Small intestine (tissue), 7 donors: ENCODE measurements at regions not wholly inside any gene's neighbourhood (a gene's known extent, or its start where the extent isn't known, plus 50 kb on each side); places are given as distances from the start of the nearest gene placed in this dataset.

ENCODE experiments used
- DNase-seq, 2 donors: peaks; one replicate each; pipeline versions ENCODE4 v3.0.0 to v3.0.0-alpha.2; 2013
- FAIRE-seq: peaks from 2 replicates; lab custom pipeline; 2012; peaks lifted over from hg19 to GRCh38; lab: Jason Lieb, UNC
- H3K27ac ChIP-seq, 3 donors: one replicate each; pipeline ENCODE4 v1.5.1; 2013; ENCODE audit warnings: low read length in 2 of 3, mild to moderate bottlenecking in 2 of 3, control low read depth in 1 of 3, inconsistent platforms in 1 of 3, low read depth in 1 of 3, moderate library complexity in 1 of 3
- H3K27me3 ChIP-seq, 3 donors: one replicate each; pipeline ENCODE4 v1.6.1; 2013; ENCODE audit warnings: low read length in 3 of 3, inconsistent platforms in 1 of 3; ENCODE audit not compliant: control insufficient read depth in 3 of 3, insufficient read depth in 3 of 3
- H3K36me3 ChIP-seq, 3 donors: one replicate each; pipeline ENCODE4 v1.6.1; 2013; ENCODE audit warnings: low read length in 3 of 3, inconsistent platforms in 1 of 3, low read depth in 1 of 3, mild to moderate bottlenecking in 1 of 3, moderate library complexity in 1 of 3; ENCODE audit not compliant: control insufficient read depth in 3 of 3, insufficient read depth in 2 of 3
- H3K4me1 ChIP-seq, 3 donors: one replicate each; pipeline ENCODE4 v1.6.1; 2013; ENCODE audit warnings: low read length in 2 of 3, inconsistent platforms in 1 of 3, low read depth in 1 of 3, mild to moderate bottlenecking in 1 of 3, moderate library complexity in 1 of 3; ENCODE audit not compliant: control insufficient read depth in 3 of 3, insufficient read depth in 2 of 3
- H3K4me3 ChIP-seq, 3 donors: one replicate each; pipeline ENCODE4 v1.5.1; 2013; ENCODE audit warnings: low read length in 3 of 3, control low read depth in 1 of 3, inconsistent platforms in 1 of 3, low read depth in 1 of 3, mild to moderate bottlenecking in 1 of 3, moderate library complexity in 1 of 3
- H3K9me3 ChIP-seq, 2 donors: one replicate each; pipeline ENCODE4 v1.6.1; 2013; ENCODE audit warnings: low read depth in 1 of 2, low read length in 1 of 2; ENCODE audit not compliant: control insufficient read depth in 2 of 2, insufficient read depth in 1 of 2
- WGBS, 3 donors: extraction: QIAGEN DNeasy Blood & Tissue Kit; methylation state at CpG; one replicate each; pipeline ENCODE4 v1.1.7; 2013; 5-methylcytosine and 5-hydroxymethylcytosine counted together
- donor health status: healthy with polysubstance abuse.
- donor health status: control.
- donor health status: control.
- donor health status: Bipolar disorder and iron deficiency.
- donor health status: healthy.

GRCh38 chr2:18821431-18821830 lies 232.1 kb upstream of the NT5C1B start:
- DNase-seq (no peak), FAIRE-seq (no peak)
- no peaks in the 10 kb centered on the region for H3K27me3 ChIP-seq
- no peaks in the 10 kb centered on the region for H3K9me3 ChIP-seq
- no peaks in the 10 kb centered on the region for H3K36me3 ChIP-seq
- WGBS, 3 donors: 85 to 96% (median 89%) methylated on average over 1 of the region's 1 CpG
- H3K4me3 ChIP-seq: no peak overlapping the region
- H3K4me1 ChIP-seq: peaks cover 0 to 21% (median 0%) of the 10 kb centered on the region in 3 donors
- no peak overlapping the region for H3K27ac ChIP-seq

GRCh38 chr2:18820966-18821365 lies 231.6 kb upstream of the NT5C1B start:
- Histone ChIP-seq H3K27ac (no peak overlapping the region), H3K36me3 (no peaks in the 10 kb centered on the region), H3K9me3 (no peaks in the 10 kb centered on the region), H3K4me3 (no peak overlapping the region), H3K27me3 (no peaks in the 10 kb centered on the region), H3K4me1 (peaks cover 0 to 17% (median 0%) of the 10 kb centered on the region in 3 donors)
- no peak for FAIRE-seq
- WGBS, 3 donors: 53 to 71% (median 56%) methylated on average over 1 of the region's 1 CpG
- DNase-seq: no peak

- Histone ChIP-seq H3K9me3 (no peaks in the 10 kb centered on the region), H3K27me3 (no peaks in the 10 kb centered on the region), H3K27ac (no peak overlapping the region), H3K4me3 (no peak overlapping the region), H3K36me3 (no peaks in the 10 kb centered on the region), H3K4me1 (peaks cover 0 to 4% (median 0%) of the 10 kb centered on the region in 3 donors)
- no peak for DNase-seq
- no peak for FAIRE-seq
- 76 to 88% (median 83%) methylated on average over 2 of the region's 2 CpGs for WGBS, 3 donors
These were observed 230.2 kb upstream of the NT5C1B start for GRCh38 chr2:18819566-18819965.

- 73 to 90% (median 84%) methylated on average over 2 of the region's 2 CpGs for WGBS, 3 donors
- Histone ChIP-seq H3K4me1 (no peaks in the 10 kb centered on the region), H3K9me3 (no peaks in the 10 kb centered on the region), H3K36me3 (no peaks in the 10 kb centered on the region), H3K27ac (no peak overlapping the region), H3K4me3 (no peak overlapping the region), H3K27me3 (no peaks in the 10 kb centered on the region)
- FAIRE-seq (no peak), DNase-seq (no peak)
These were observed 225.0 kb upstream of the NT5C1B start for GRCh38 chr2:18814387-18814786.

GRCh38 chr2:18804536-18804935 lies 215.2 kb upstream of the NT5C1B start:
- Histone ChIP-seq H3K27me3 (no peaks in the 10 kb centered on the region), H3K9me3 (no peaks in the 10 kb centered on the region), H3K4me3 (no peak overlapping the region), H3K4me1 (no peaks in the 10 kb centered on the region), H3K36me3 (no peaks in the 10 kb centered on the region), H3K27ac (no peak overlapping the region)
- WGBS, 3 donors: 73 to 83% (median 79%) methylated on average over 1 of the region's 1 CpG
- FAIRE-seq: no peak
- no peak for DNase-seq

GRCh38 chr2:18803141-18803939 lies 214.0 kb upstream of the NT5C1B start:
- DNase-seq: no peak
- WGBS, 3 donors: 81 to 86% (median 84%) methylated on average over 2 of the region's 2 CpGs
- no peak overlapping the region for H3K4me3 ChIP-seq
- H3K36me3 ChIP-seq: no peaks in the 10 kb centered on the region
- H3K27me3 ChIP-seq: no peaks in the 10 kb centered on the region
- no peak overlapping the region for H3K27ac ChIP-seq
- H3K9me3 ChIP-seq: no peaks in the 10 kb centered on the region
- no peak for FAIRE-seq
- no peaks in the 10 kb centered on the region for H3K4me1 ChIP-seq

GRCh38 chr2:18800240-18800971 lies 211.0 kb upstream of the NT5C1B start:
- H3K4me3 ChIP-seq: no peak overlapping the region
- DNase-seq: no peak
- H3K27me3 ChIP-seq: no peaks in the 10 kb centered on the region
- WGBS, 3 donors: 80 to 83% (median 83%) methylated on average over 6 of the region's 6 CpGs
- no peak for FAIRE-seq
- no peaks in the 10 kb centered on the region for H3K36me3 ChIP-seq
- H3K27ac ChIP-seq: no peak overlapping the region
- H3K4me1 ChIP-seq: no peaks in the 10 kb centered on the region
- H3K9me3 ChIP-seq: no peaks in the 10 kb centered on the region

GRCh38 chr2:18799397-18799796 lies 210.0 kb upstream of the NT5C1B start:
- DNase-seq (peak in 1 of 2 donors; percentile 48), FAIRE-seq (no peak)
- Histone ChIP-seq H3K4me1 (no peaks in the 10 kb centered on the region), H3K4me3 (no peak overlapping the region), H3K9me3 (no peaks in the 10 kb centered on the region), H3K27ac (no peak overlapping the region), H3K36me3 (no peaks in the 10 kb centered on the region), H3K27me3 (no peaks in the 10 kb centered on the region)
- 87 to 90% (median 88%) methylated on average over 2 of the region's 2 CpGs for WGBS, 3 donors
